Lung (tissue), 11 donors: ENCODE measurements at regions not wholly inside any gene's neighbourhood (a gene's known extent, or its start where the extent isn't known, plus 50 kb on each side); places are given as distances from the start of the nearest gene placed in this dataset.

ENCODE experiments used
- ATAC-seq: fragments of 200-7000 bp; cut with Tn5 transposase; one replicate; pipeline ENCODE4 v1.9.1; 2020; ENCODE audit warnings: moderate number of reproducible peaks; ENCODE audit not compliant: insufficient read depth, low FRiP score
- DNase-seq, 3 donors: peaks; one replicate each; pipeline ENCODE4 v3.0.0-alpha.2; 2013 to 2017
- H3K27ac ChIP-seq, 2 donors: one replicate each; pipeline ENCODE4 v1.5.1; 2013; ENCODE audit warnings: mild to moderate bottlenecking in 2 of 2, moderate library complexity in 2 of 2, control low read depth in 1 of 2, inconsistent platforms in 1 of 2, low read depth in 1 of 2, low read length in 1 of 2
- H3K27me3 ChIP-seq, 3 donors: one replicate each; pipeline ENCODE4 v1.5.1; 2013; ENCODE audit warnings: low read length in 2 of 3; ENCODE audit not compliant: control insufficient read depth in 3 of 3, insufficient read depth in 3 of 3
- H3K36me3 ChIP-seq, 4 donors: one replicate each; pipeline ENCODE4 v1.5.1; 2013; ENCODE audit warnings: low read length in 4 of 4, mild to moderate bottlenecking in 1 of 4, moderate library complexity in 1 of 4; ENCODE audit not compliant: control insufficient read depth in 4 of 4, insufficient read depth in 4 of 4
- H3K4me1 ChIP-seq, 5 donors: one replicate each; pipeline ENCODE4 v1.5.1; 2013; ENCODE audit warnings: low read length in 5 of 5, mild to moderate bottlenecking in 2 of 5, moderate library complexity in 1 of 5; ENCODE audit not compliant: control insufficient read depth in 5 of 5, insufficient read depth in 5 of 5
- H3K4me3 ChIP-seq: one replicate; pipeline ENCODE4 v1.5.1; 2013; ENCODE audit warnings: mild to moderate bottlenecking, control low read depth, moderate library complexity
- H3K9ac ChIP-seq, 2 donors: one replicate each; pipeline ENCODE4 v1.5.1; 2013; ENCODE audit warnings: low read length in 2 of 2, control low read depth in 1 of 2; ENCODE audit not compliant: insufficient read depth in 1 of 2
- H3K9me3 ChIP-seq, 4 donors: one replicate each; pipeline ENCODE4 v1.5.1; 2013; ENCODE audit warnings: low read length in 3 of 4, mild to moderate bottlenecking in 1 of 4, moderate library complexity in 1 of 4; ENCODE audit not compliant: control insufficient read depth in 4 of 4, insufficient read depth in 3 of 4
- CTCF ChIP-seq: IDR thresholded peaks from 2 replicates; pipeline ENCODE4 v1.5.1; 2012; ENCODE audit warnings: mild to moderate bottlenecking; ENCODE audit errors: control extremely low read depth, extremely low read depth
- WGBS, 2 donors: extraction: QIAGEN DNeasy Blood & Tissue Kit; methylation state at CpG; one replicate each; pipeline ENCODE4 v1.1.7; 2013; 5-methylcytosine and 5-hydroxymethylcytosine counted together
- donor health status: control.
- donor health status: control.
- donor health status: Bipolar disorder and iron deficiency.
- donor health status: healthy.
- donor health status: DM: yes; HTN: yes; CAD: no.

GRCh38 chr2:7400628-7401027 is 483.4 kb downstream of the RNF144A start:
- Histone ChIP-seq H3K27ac (no peak overlapping the region), H3K36me3 (no peaks in the 10 kb centered on the region), H3K9ac (no peak overlapping the region), H3K27me3 (no peaks in the 10 kb centered on the region), H3K4me3 (no peak overlapping the region), H3K9me3 (no peaks in the 10 kb centered on the region), H3K4me1 (no peaks in the 10 kb centered on the region)
- no peak for TF ChIP-seq CTCF
- no peak for DNase-seq
- 55 to 71% methylated on average over 4 of the region's 4 CpGs for WGBS, 2 donors
- no peak for ATAC-seq

GRCh38 chr2:7403092-7403775 is 486.0 kb downstream of the RNF144A start:
- no peak for DNase-seq
- 88 to 89% methylated on average over 6 of the region's 6 CpGs for WGBS, 2 donors
- no peak for ATAC-seq
- Histone ChIP-seq H3K9me3 (no peaks in the 10 kb centered on the region), H3K4me3 (no peak overlapping the region), H3K36me3 (no peaks in the 10 kb centered on the region), H3K9ac (no peak overlapping the region), H3K4me1 (peaks cover 0 to 8% (median 0%) of the 10 kb centered on the region in 5 donors), H3K27ac (no peak overlapping the region), H3K27me3 (no peaks in the 10 kb centered on the region)
- no peak for TF ChIP-seq CTCF

- Histone ChIP-seq H3K27ac (no peak overlapping the region), H3K4me1 (peaks cover 0 to 17% (median 0%) of the 10 kb centered on the region in 5 donors), H3K27me3 (no peaks in the 10 kb centered on the region), H3K9me3 (no peaks in the 10 kb centered on the region), H3K9ac (no peak overlapping the region), H3K4me3 (no peak overlapping the region), H3K36me3 (no peaks in the 10 kb centered on the region)
- DNase-seq (peak in 1 of 3 donors; percentile 24), ATAC-seq (no peak)
- no peak for TF ChIP-seq CTCF
- 70 to 78% methylated on average over 9 of the region's 9 CpGs for WGBS, 2 donors
Observed at GRCh38 chr2:7405861-7406715, 488.9 kb downstream of the RNF144A start.
